ENCODE measurements at regions not wholly inside any gene's neighbourhood (a gene's known extent, or its start where the extent isn't known, plus 50 kb on each side); places are given as distances from the start of the nearest gene placed in this dataset.
A peak's percentile ranks its signal among the peaks of the same experiment; 100 is the strongest.

GRCh38 chr17:71883845-71884244 lies 237.0 kb upstream of the SOX9 start:
- DNase-seq (ENCODE audit: low spot score) = no peak

- DNase-seq (ENCODE audit: low spot score) = no peak
These were observed 235.2 kb upstream of the SOX9 start for GRCh38 chr17:71885662-71886061.

GRCh38 chr17:71899317-71899716 lies 221.5 kb upstream of the SOX9 start:
- no peak for DNase-seq (ENCODE audit: low spot score)

GRCh38 chr17:71900621-71901229 lies 220.1 kb upstream of the SOX9 start:
- no peak for DNase-seq (ENCODE audit: low spot score)

GRCh38 chr17:71902894-71903506 lies 217.8 kb upstream of the SOX9 start:
- no peak for DNase-seq (ENCODE audit: low spot score)

GRCh38 chr17:71905376-71906031 lies 215.3 kb upstream of the SOX9 start:
- no peak for DNase-seq (ENCODE audit: low spot score)

GRCh38 chr17:71909155-71909554 lies 211.7 kb upstream of the SOX9 start:
- DNase-seq (ENCODE audit: low spot score) = no peak

GRCh38 chr17:71910002-71910401 lies 210.8 kb upstream of the SOX9 start:
- no peak for DNase-seq (ENCODE audit: low spot score)

- DNase-seq (ENCODE audit: low spot score) = no peak
These were observed 206.8 kb upstream of the SOX9 start for GRCh38 chr17:71914042-71914441.

- DNase-seq (ENCODE audit: low spot score) = no peak
These were observed 206.0 kb upstream of the SOX9 start for GRCh38 chr17:71914812-71915211.

- DNase-seq (ENCODE audit: low spot score) = no peak
These were observed 203.1 kb upstream of the SOX9 start for GRCh38 chr17:71917715-71918114.

- no peak for DNase-seq (ENCODE audit: low spot score)
These were observed 201.6 kb upstream of the SOX9 start for GRCh38 chr17:71919186-71919585.

- no peak for DNase-seq (ENCODE audit: low spot score)
These were observed 200.9 kb upstream of the SOX9 start for GRCh38 chr17:71919896-71920295.

- no peak for DNase-seq (ENCODE audit: low spot score)
These were observed 199.0 kb upstream of the SOX9 start for GRCh38 chr17:71921796-71922195.

- DNase-seq (ENCODE audit: low spot score) = peak; percentile 2
These were observed 198.4 kb upstream of the SOX9 start for GRCh38 chr17:71922439-71922838.

- no peak for DNase-seq (ENCODE audit: low spot score)
These were observed 193.9 kb upstream of the SOX9 start for GRCh38 chr17:71926746-71927398.

GRCh38 chr17:71933306-71933705 lies 187.5 kb upstream of the SOX9 start:
- DNase-seq (ENCODE audit: low spot score) = no peak

- no peak for DNase-seq (ENCODE audit: low spot score)
These were observed 186.3 kb upstream of the SOX9 start for GRCh38 chr17:71934520-71934919.

GRCh38 chr17:71935341-71935740 lies 185.5 kb upstream of the SOX9 start:
- no peak for DNase-seq (ENCODE audit: low spot score)

- DNase-seq (ENCODE audit: low spot score) = no peak
These were observed 183.8 kb upstream of the SOX9 start for GRCh38 chr17:71936977-71937376.

- DNase-seq (ENCODE audit: low spot score) = no peak
These were observed 182.9 kb upstream of the SOX9 start for GRCh38 chr17:71937914-71938313.

- no peak for DNase-seq (ENCODE audit: low spot score)
These were observed 182.3 kb upstream of the SOX9 start for GRCh38 chr17:71938340-71939010.
